Large intestine (tissue), 3 donors: ENCODE measurements at regions not wholly inside any gene's neighbourhood (a gene's known extent, or its start where the extent isn't known, plus 50 kb on each side); places are given as distances from the start of the nearest gene placed in this dataset.

Source experiments
- DNase-seq, 2 donors: peaks; one replicate each; pipeline versions ENCODE4 v3.0.0 to v3.0.0-alpha.2; 2013
- H3K27ac ChIP-seq: one replicate; pipeline ENCODE4 v1.5.1; 2013; ENCODE audit warnings: low read length
- H3K27me3 ChIP-seq: 2 replicates; pipeline ENCODE4 v1.6.1; 2013; ENCODE audit warnings: low read length; ENCODE audit not compliant: control insufficient read depth, insufficient read depth
- H3K36me3 ChIP-seq: 2 replicates; pipeline ENCODE4 v1.6.1; 2013; ENCODE audit warnings: low read length; ENCODE audit not compliant: control insufficient read depth, insufficient read depth
- H3K4me1 ChIP-seq: one replicate; pipeline ENCODE4 v1.6.1; 2013; ENCODE audit warnings: low read length; ENCODE audit not compliant: control insufficient read depth, insufficient read depth
- H3K4me3 ChIP-seq: one replicate; pipeline ENCODE4 v1.5.1; 2013; ENCODE audit warnings: low read length
- H3K9me3 ChIP-seq: one replicate; pipeline ENCODE4 v1.6.1; 2013; ENCODE audit warnings: mild to moderate bottlenecking, low read depth, low read length, moderate library complexity; ENCODE audit not compliant: control insufficient read depth
- WGBS: methylation state at CpG from one replicate; pipeline ENCODE4 v1.1.5; 2013; ENCODE audit warnings: low lambda C conversion rate; ENCODE audit not compliant: insufficient coverage; 5-methylcytosine and 5-hydroxymethylcytosine counted together

GRCh38 chr15:47356297-47356696 is 361.0 kb upstream of the SEMA6D start:
- Histone ChIP-seq H3K27ac (no peak overlapping the region), H3K4me3 (no peak overlapping the region), H3K9me3 (no peaks in the 10 kb centered on the region), H3K36me3 (no peaks in the 10 kb centered on the region), H3K4me1 (peaks cover 6% of the 10 kb centered on the region), H3K27me3 (peaks cover 8% of the 10 kb centered on the region)
- WGBS = no CpG with 5 or more reads among the region's 2 CpGs
- no peak for DNase-seq

- no peaks in the 10 kb centered on the region for H3K9me3 ChIP-seq
- no peaks in the 10 kb centered on the region for H3K36me3 ChIP-seq
- no peak overlapping the region for H3K4me3 ChIP-seq
- no peak overlapping the region for H3K27ac ChIP-seq
- DNase-seq = no peak
- no peaks in the 10 kb centered on the region for H3K4me1 ChIP-seq
- H3K27me3 ChIP-seq = peaks cover 8% of the 10 kb centered on the region
- 100% methylated on average over 1 of the region's 2 CpGs for WGBS
These were observed 358.4 kb upstream of the SEMA6D start for GRCh38 chr15:47358876-47359275.

GRCh38 chr15:47360305-47360704 is 357.0 kb upstream of the SEMA6D start:
- Histone ChIP-seq H3K4me1 (no peaks in the 10 kb centered on the region), H3K4me3 (no peak overlapping the region), H3K36me3 (no peaks in the 10 kb centered on the region), H3K27ac (no peak overlapping the region), H3K27me3 (peaks cover 5% of the 10 kb centered on the region), H3K9me3 (no peaks in the 10 kb centered on the region)
- DNase-seq = no peak

GRCh38 chr15:47362118-47362905 is 355.0 kb upstream of the SEMA6D start:
- Histone ChIP-seq H3K4me3 (no peak overlapping the region), H3K36me3 (no peaks in the 10 kb centered on the region), H3K9me3 (no peaks in the 10 kb centered on the region), H3K27me3 (no peaks in the 10 kb centered on the region), H3K4me1 (no peaks in the 10 kb centered on the region), H3K27ac (no peak overlapping the region)
- WGBS = no CpG with 5 or more reads among the region's 8 CpGs
- no peak for DNase-seq

- DNase-seq = no peak
- Histone ChIP-seq H3K9me3 (no peaks in the 10 kb centered on the region), H3K27me3 (no peaks in the 10 kb centered on the region), H3K4me1 (no peaks in the 10 kb centered on the region), H3K36me3 (no peaks in the 10 kb centered on the region), H3K27ac (no peak overlapping the region), H3K4me3 (no peak overlapping the region)
- WGBS = no CpG with 5 or more reads among the region's 5 CpGs
These were observed 353.7 kb upstream of the SEMA6D start for GRCh38 chr15:47363653-47364052.

- DNase-seq = no peak
- no peaks in the 10 kb centered on the region for H3K4me1 ChIP-seq
- H3K27me3 ChIP-seq = no peaks in the 10 kb centered on the region
- H3K36me3 ChIP-seq = no peaks in the 10 kb centered on the region
- no peak overlapping the region for H3K27ac ChIP-seq
- 100% methylated on average over 2 of the region's 9 CpGs for WGBS
- H3K9me3 ChIP-seq = no peaks in the 10 kb centered on the region
- H3K4me3 ChIP-seq = no peak overlapping the region
These were observed 352.8 kb upstream of the SEMA6D start for GRCh38 chr15:47364230-47365141.

- H3K4me1 ChIP-seq = no peaks in the 10 kb centered on the region
- no peak for DNase-seq
These were observed 350.4 kb upstream of the SEMA6D start for GRCh38 chr15:47366884-47367283.

GRCh38 chr15:47367726-47368390 is 349.4 kb upstream of the SEMA6D start:
- Histone ChIP-seq H3K9me3 (no peaks in the 10 kb centered on the region), H3K4me1 (no peaks in the 10 kb centered on the region), H3K36me3 (no peaks in the 10 kb centered on the region), H3K27ac (no peak overlapping the region), H3K4me3 (no peak overlapping the region), H3K27me3 (no peaks in the 10 kb centered on the region)
- no peak for DNase-seq
- WGBS = no CpG with 5 or more reads among the region's 3 CpGs

More at GRCh38 chr15:47366884-47367283, 350.4 kb upstream of the SEMA6D start:
- Histone ChIP-seq H3K27ac (no peak overlapping the region), H3K36me3 (no peaks in the 10 kb centered on the region), H3K27me3 (no peaks in the 10 kb centered on the region), H3K9me3 (no peaks in the 10 kb centered on the region), H3K4me3 (no peak overlapping the region)
- WGBS = 89% methylated on average over 1 of the region's 2 CpGs

GRCh38 chr15:47371939-47372338 is 345.4 kb upstream of the SEMA6D start:
- WGBS = no CpG with 5 or more reads among the region's 2 CpGs
- H3K4me1 ChIP-seq = no peaks in the 10 kb centered on the region

GRCh38 chr15:47374222-47374621 is 343.1 kb upstream of the SEMA6D start:
- H3K4me3 ChIP-seq = no peak overlapping the region
- H3K9me3 ChIP-seq = no peaks in the 10 kb centered on the region
- H3K36me3 ChIP-seq = no peaks in the 10 kb centered on the region
- no peaks in the 10 kb centered on the region for H3K4me1 ChIP-seq
- no peaks in the 10 kb centered on the region for H3K27me3 ChIP-seq
- WGBS = no CpG with 5 or more reads among the region's 1 CpG
- DNase-seq = no peak
- no peak overlapping the region for H3K27ac ChIP-seq

More at GRCh38 chr15:47371939-47372338, 345.4 kb upstream of the SEMA6D start:
- Histone ChIP-seq H3K27me3 (no peaks in the 10 kb centered on the region), H3K9me3 (no peaks in the 10 kb centered on the region), H3K4me3 (no peak overlapping the region), H3K36me3 (no peaks in the 10 kb centered on the region), H3K27ac (no peak overlapping the region)
- DNase-seq = no peak
